Activated CD4-positive, alpha-beta T cell treated with anti-CD3 and anti-CD28 coated beads for 24 hours (primary cell): ENCODE measurements at regions not wholly inside any gene's neighbourhood (a gene's known extent, or its start where the extent isn't known, plus 50 kb on each side); places are given as distances from the start of the nearest gene placed in this dataset.
"Not testable (repeated sequence)": the region's sequence is repeated elsewhere in the genome, so short reads cannot be mapped to it uniquely, and the experiment has no call there.

Experiments
- DNase-seq, 2 donors: peaks; one replicate each; pipeline ENCODE4 v3.0.0-alpha.2; 2020; ENCODE audit warnings: low read depth in 2 of 2

DNA sequence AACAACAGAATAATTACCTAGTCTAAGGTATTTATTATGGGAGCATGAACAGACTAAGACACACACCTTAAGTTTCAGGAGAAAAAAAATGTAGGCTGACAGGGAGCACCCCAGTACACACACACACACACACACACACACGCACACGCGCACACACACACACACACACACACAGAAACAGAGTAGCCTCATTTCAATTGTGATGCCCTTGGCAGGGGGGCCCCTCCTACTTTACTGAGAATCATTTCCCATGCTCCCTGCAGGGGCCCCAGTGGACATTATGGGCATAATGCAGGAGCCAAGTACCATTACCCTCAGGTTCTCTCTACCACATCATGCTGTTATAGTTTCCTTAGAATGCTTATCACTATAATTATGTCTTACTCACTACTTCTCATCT, 104.9 kb downstream of the CDC7 start:
- no peak for DNase-seq

DNA sequence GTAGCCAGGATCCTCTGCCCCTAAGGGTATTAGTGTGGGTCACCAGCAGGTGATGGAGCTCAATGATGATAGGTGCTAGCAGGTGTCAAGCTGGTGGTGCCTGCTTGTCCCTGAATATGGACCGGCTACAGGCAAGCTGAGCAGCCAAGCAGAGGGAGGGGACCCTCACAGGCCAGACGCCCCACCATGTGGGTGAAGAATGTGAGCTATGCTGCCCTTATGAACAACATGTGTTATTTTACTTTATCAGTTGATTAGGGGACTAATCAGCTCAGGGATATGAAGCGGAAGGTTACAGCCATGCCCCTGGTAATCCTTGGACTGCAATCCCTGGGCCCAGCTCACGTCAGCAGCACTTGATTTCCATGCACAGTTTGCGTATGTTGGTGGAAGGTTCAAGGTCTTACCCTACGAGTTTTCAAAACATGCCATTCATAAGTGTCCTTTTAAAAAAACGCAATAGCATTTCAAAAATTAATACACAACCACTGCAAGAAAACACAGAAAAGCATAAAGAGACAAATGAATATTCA, 106.0 kb downstream of the CDC7 start:
- DNase-seq: no peak

DNA sequence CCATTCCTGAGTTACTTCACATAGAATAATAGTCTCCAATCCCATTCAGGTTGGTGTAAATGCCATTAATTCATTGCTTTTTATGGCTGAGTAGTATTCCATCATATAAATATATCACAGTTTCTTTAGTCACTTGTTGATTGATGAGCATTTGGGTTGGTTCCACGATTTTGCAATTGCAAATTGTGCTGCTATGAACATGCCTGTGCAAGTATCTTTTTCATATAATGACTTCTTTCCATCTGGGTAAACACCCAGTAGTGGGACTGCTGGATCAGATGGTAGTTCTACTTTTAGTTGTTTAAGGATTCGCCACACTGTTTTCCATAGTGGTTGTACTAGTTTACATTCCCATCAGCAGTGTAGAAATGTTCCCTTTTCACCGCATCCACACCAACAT, 107.0 kb downstream of the CDC7 start:
- not testable (repeated sequence) for DNase-seq

DNA sequence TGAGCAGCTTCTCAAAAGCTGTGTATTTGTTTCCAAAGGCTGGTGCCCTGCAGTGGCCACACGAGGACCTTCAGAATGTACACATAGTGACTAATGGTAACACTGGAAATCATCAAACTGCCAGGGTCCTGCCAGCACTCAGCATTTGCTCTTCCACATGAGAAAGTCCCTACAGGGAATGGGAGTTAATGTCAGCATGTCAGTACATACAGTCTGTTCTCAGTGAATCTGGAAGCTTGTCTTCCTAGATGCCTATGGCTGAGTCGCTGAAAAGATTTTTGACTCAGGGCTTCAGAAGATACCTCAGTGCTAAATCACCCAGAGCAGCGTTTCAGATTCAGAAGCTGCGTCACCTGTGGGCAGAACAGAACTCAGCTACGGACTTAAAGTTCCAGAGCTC, 108.2 kb downstream of the CDC7 start:
- no peak for DNase-seq

DNA sequence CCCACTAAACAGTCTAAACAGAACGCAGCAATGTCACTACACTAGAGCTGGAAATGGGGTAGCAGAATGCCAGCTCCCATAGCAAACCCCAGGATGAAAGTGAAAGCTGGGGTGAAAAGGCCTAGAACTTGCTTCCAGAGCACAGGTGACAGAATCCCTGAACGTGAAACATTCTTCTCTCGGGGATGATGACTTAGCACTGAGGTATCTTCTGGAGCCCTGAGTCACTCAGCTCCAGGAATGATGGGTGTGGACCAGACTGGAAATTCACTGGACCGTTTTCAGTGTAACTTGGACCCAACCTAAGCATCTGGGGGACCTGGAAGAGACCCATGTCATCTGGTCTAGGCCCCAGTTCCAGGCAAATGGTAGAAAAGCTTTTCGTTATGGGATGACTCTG, 108.9 kb downstream of the CDC7 start:
- no peak for DNase-seq

DNA sequence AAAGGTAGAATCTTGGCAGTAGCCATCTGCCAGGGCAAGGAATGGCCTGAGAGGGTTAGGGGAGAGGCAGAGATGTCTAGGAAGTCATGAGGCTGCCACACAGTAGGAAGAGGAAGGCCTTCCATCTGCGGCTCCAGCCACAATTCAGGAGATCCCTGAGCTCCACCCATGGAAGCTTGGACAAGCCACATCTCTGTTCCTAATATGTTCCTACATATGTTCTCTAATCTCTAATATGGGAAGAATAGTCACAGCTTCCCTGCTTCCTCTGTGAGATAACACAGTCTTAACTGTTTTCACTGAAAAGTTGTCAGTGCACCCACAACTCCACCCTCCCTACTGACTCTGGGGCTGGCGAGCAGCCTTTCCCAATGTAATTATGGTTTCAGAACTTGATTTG, 109.5 kb downstream of the CDC7 start:
- DNase-seq: no peak

DNA sequence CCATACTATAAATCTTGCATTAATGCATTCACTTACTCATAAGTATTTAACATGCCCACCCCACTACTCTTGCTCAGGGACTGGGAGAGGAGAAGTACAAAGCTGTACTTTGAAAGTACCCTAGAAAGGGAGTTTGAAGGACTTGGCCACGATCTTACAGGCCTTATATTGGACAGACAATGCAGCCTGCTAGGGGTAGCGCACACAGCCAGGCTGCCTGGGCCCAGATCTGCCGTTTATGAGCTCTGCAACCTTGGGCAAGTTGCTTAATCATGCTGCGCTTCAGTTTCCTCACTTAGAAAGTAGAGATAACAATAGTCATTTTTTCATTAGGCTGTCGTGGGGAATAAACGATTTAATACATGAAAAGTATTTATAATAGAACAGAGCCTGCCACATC, 110.1 kb downstream of the CDC7 start:
- no peak for DNase-seq

DNA sequence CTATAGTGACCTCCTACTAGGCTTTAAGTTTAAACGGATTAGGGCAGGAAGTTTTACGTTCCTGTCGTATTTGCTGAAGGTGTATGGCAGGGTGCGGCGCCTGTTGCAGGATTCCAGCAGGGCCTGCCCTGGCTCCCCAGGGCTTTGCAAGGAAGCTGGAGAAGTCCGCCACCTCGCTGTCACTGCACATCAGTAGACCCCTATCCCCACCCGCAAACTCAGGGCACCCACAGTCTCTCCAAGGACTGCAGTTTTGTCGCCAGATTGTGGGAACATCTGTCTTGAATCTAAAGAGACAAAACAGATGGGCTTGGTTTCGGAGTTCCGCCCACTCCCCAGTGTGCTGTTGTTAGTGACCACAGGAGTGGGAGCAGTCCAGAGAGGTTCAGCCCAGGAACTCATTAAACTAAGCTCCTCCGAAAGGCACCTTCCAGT, 110.8 kb downstream of the CDC7 start:
- no peak for DNase-seq

DNA sequence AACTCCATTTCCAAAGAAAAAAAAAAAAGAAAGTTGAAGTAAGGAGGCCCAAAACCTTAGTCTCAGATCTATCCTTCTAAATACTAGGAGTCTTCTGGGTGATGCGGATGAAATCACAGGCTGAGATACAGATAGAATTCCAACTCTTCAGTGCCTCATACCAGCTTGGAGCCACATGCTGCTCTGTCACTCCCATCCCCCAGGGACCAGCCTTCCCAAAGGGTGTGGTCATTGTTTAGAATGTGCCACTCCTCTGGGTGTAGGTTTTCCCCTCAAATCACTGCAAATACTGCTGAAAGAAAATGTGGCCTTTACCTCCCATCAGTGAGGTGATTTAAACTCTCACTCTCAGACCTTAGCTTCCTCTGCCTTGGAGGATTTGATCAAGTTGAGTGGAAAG, 112.9 kb downstream of the CDC7 start:
- no peak for DNase-seq

DNA sequence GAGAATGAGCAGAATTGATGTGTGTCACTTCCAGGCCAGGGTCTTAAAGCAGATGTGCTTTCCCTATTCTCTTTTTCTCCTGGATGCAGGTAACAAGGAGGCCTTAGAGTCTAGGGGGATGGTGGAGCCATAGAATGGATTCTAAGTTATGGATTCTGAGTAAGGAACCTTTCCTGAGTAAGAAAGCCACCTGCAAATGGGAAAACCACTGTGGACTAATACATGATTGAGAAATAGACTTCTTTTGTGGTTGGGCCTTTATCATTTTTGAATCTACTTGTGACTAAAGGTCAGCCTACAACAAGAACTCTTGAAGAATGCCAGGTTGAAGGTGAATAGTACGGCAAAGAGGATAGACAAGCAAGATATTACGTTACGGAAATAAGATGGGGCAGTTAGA, 116.1 kb downstream of the CDC7 start:
- no peak for DNase-seq

DNA sequence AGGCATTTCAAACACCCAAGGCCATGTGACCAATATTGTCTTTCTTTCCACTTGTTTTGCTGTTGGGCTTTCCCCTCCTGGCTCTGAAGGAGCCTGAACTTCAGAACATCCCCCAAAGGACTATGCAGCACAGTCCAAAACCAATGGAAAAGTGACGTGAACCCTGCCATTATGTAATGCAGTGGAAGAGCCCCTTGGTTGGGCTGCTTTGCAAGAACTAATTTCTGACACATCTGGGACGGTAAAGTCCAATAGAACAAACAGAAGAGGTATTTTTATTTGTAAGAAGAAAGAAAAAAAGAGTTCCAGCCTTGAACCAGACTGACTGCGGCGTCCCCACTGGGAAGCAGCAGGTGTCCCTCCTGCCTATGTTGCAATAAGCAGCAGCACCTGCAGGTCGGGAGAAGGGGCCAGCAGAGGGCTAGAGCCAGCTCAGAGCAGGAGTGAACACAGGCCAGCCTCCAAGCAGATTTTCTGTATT, 116.7 kb downstream of the CDC7 start:
- no peak for DNase-seq

DNA sequence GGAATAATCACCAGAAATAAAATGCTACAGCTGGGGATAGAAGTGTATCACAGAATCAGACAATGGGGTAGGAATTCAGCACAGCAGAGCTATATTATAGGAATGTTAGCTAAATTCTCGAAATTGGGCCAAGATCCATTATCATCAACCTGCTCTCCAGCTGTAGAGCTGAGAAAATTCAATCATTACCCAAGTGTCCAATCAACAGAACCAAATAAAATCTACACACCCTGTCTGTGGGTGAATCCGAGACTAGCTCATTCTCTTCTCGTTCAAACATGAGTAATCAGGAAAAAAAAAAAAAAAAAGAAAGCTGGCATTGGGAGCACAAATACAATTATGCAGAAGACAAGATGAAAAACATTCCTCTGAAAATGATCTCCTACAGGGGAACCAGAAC, 119.2 kb downstream of the CDC7 start:
- DNase-seq: no peak

DNA sequence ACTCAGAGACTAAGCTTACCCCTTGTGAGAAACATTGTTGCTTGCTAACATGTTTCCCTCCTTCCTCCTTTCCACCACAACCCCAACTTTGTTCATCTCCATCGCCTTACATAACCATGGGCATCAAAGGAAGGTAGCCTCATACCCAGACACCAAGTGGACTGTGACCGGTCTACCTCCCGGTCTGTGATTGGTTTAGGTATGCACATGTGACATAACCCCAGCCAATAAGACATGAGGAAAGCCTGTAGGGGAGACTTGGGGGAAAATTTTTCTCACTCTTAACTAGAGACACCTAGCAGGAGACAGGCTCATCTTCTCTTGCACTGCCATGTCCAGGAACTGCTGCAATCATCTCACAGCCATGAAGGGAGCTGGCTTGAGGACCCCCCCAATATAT, 120.7 kb downstream of the CDC7 start:
- no peak for DNase-seq

DNA sequence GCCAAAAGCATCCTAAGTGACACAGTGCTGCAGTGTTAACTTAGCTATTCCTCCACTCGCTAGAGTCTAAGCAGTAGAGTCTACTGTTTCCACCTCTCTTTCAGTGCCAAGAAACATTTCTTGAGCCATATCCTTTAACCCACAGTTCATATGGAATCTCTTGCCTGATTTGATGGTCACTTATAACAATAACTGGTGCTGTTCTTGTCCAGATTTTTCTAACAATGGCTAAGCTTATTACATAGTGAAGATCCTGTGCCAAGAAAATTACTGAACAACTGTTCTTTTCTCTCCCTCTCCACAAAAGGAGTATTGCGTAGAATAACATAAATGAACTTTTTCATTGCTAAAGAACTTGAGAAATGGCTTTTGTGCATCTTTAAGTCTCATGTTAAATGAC, 121.3 kb downstream of the CDC7 start:
- DNase-seq: no peak

DNA sequence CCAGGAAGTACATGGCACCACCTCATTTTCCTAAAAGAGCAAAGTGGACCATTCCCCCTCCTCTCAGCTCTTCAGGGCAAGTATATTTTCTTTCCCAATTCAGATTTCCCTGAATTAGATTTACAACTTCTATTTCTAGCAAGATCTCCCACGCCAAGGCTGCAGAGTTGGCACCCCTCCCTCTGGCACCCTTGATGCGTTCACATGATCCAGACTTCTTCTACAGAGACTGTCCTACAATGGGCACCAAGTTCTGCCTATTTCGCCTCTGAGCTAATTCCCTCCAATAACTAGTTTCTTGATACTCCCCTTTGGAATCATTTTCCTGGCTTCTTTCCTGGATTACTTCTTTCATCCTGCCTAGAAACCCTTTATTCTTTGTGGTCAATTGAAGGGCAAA, 122.0 kb downstream of the CDC7 start:
- DNase-seq: no peak

DNA sequence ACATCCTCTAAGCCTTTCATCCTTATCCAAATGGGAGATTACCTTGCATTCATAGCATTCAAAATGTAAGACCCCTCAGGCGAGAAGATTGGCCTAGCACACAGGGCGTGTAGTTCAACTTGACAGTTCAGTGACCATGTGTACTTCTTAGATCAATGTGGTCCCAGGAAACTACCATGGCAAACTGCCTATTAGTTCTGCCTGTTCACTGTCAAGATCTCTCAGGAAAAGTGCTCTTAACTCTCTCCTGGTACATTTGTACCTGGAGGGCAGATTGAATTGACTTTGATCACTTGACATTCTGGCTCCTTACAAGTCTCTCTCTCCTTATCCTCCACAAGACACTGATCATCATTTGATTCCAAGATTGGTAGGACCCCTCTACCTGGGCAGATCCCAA, 122.4 kb downstream of the CDC7 start:
- no peak for DNase-seq

DNA sequence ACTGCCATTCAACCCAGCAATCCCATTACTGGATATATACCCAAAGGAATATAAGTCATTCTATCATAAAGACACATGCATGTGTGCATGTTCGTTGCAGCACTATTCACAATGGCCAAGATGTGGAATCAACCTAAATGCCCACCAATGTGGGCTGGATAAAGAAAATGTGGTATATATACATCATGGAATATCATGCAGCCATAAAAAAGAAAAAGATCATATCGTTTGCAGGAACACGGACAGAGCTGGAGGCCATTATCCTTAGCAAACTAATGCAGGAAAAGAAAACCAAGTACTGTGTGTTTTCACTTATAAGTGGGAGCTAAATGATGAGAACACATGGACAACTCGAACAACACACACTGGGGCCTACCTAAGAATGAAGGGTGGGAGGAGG, 123.7 kb downstream of the CDC7 start:
- no peak for DNase-seq
